Type B pancreatic cell (in vitro differentiated cells): ENCODE measurements at regions not wholly inside any gene's neighbourhood (a gene's known extent, or its start where the extent isn't known, plus 50 kb on each side); places are given as distances from the start of the nearest gene placed in this dataset.

Experiments used
- DNase-seq: peaks from one replicate; pipeline ENCODE4 v3.0.0; 2021; ENCODE audit warnings: mixed read lengths; ENCODE audit not compliant: unreplicated experiment; ENCODE audit errors: extremely low spot score
- H3K27ac Mint-ChIP-seq: 2 replicates; pipeline ENCODE4 v1.8.0; 2021; ENCODE audit warnings: mild to moderate bottlenecking, mixed read lengths
- H3K27me3 Mint-ChIP-seq: 2 replicates; pipeline ENCODE4 v1.8.0; 2021; ENCODE audit warnings: mixed read lengths
- H3K36me3 Mint-ChIP-seq: 2 replicates; pipeline ENCODE4 v1.8.0; 2021; ENCODE audit warnings: mixed read lengths
- H3K4me1 Mint-ChIP-seq: one replicate; pipeline ENCODE4 v1.8.0; 2021; ENCODE audit warnings: mixed read lengths; ENCODE audit not compliant: unreplicated experiment
- H3K4me3 Mint-ChIP-seq: 2 replicates; pipeline ENCODE4 v1.8.0; 2021; ENCODE audit warnings: mild to moderate bottlenecking, mixed read lengths
- H3K9me3 Mint-ChIP-seq: 2 replicates; pipeline ENCODE4 v1.8.0; 2021; ENCODE audit warnings: mixed read lengths
- CTCF ChIP-seq: fragments of 200-600 bp; sonication (generic); conservative IDR thresholded peaks from 2 replicates; pipeline ENCODE4 v1.5.0; 2021; ENCODE audit warnings: antibody characterized with exemption, mild to moderate bottlenecking

- Mint-ChIP-seq H3K4me1 (peaks cover 23% of the 10 kb centered on the region), H3K36me3 (no peaks in the 10 kb centered on the region), H3K27ac (no peak overlapping the region), H3K9me3 (no peaks in the 10 kb centered on the region), H3K4me3 (no peak overlapping the region), H3K27me3 (peaks cover 3% of the 10 kb centered on the region)
- no peak for TF ChIP-seq CTCF
- no peak for DNase-seq
Measured at GRCh38 chr10:28836435-28836743, 159.1 kb downstream of the BAMBI start.

GRCh38 chr10:28837613-28838390 lies 160.5 kb downstream of the BAMBI start:
- H3K9me3 Mint-ChIP-seq: no peaks in the 10 kb centered on the region
- no peak overlapping the region for H3K27ac Mint-ChIP-seq
- no peak overlapping the region for H3K4me3 Mint-ChIP-seq
- DNase-seq: no peak
- peaks cover 28% of the 10 kb centered on the region for H3K4me1 Mint-ChIP-seq
- H3K36me3 Mint-ChIP-seq: no peaks in the 10 kb centered on the region
- no peak for TF ChIP-seq CTCF
- peaks cover 3% of the 10 kb centered on the region for H3K27me3 Mint-ChIP-seq

GRCh38 chr10:28838908-28839307 lies 161.6 kb downstream of the BAMBI start:
- peaks cover 22% of the 10 kb centered on the region for H3K4me1 Mint-ChIP-seq
- no peak for DNase-seq
- peaks cover 3% of the 10 kb centered on the region for H3K27me3 Mint-ChIP-seq
- TF ChIP-seq CTCF: no peak
- no peak overlapping the region for H3K27ac Mint-ChIP-seq
- H3K36me3 Mint-ChIP-seq: no peaks in the 10 kb centered on the region
- H3K4me3 Mint-ChIP-seq: peak overlapping the region; percentile 27
- no peaks in the 10 kb centered on the region for H3K9me3 Mint-ChIP-seq

GRCh38 chr10:28839600-28840007 lies 162.3 kb downstream of the BAMBI start:
- no peak overlapping the region for H3K27ac Mint-ChIP-seq
- H3K4me3 Mint-ChIP-seq: no peak overlapping the region
- DNase-seq: no peak
- TF ChIP-seq CTCF: no peak
- no peaks in the 10 kb centered on the region for H3K9me3 Mint-ChIP-seq
- no peaks in the 10 kb centered on the region for H3K36me3 Mint-ChIP-seq
- peaks cover 22% of the 10 kb centered on the region for H3K4me1 Mint-ChIP-seq
- peaks cover 3% of the 10 kb centered on the region for H3K27me3 Mint-ChIP-seq

- Mint-ChIP-seq H3K9me3 (no peaks in the 10 kb centered on the region), H3K4me3 (no peak overlapping the region), H3K27ac (no peak overlapping the region), H3K27me3 (peaks cover 2% of the 10 kb centered on the region), H3K36me3 (no peaks in the 10 kb centered on the region), H3K4me1 (peaks cover 22% of the 10 kb centered on the region)
- no peak for TF ChIP-seq CTCF
- no peak for DNase-seq
Measured at GRCh38 chr10:28840202-28840601, 162.9 kb downstream of the BAMBI start.
